K562 (cell line): ENCODE measurements at regions not wholly inside any gene's neighbourhood (a gene's known extent, or its start where the extent isn't known, plus 50 kb on each side); places are given as distances from the start of the nearest gene placed in this dataset.
A peak's percentile ranks its signal among the peaks of the same experiment; 100 is the strongest.

ENCODE experiments used
- BCL6 ChIP-seq: fragments of 250-450 bp; sonication (Bioruptor Pico); IDR thresholded peaks from 2 replicates; pipeline ENCODE4 v1.4.0; 2020
- BRCA1 ChIP-seq, 2 experiments: fragments of 450-650 bp in 1 of 2; sonication (generic) in 1 of 2; formaldehyde crosslinking in 1 of 2; IDR thresholded peaks; 2 replicates each; pipeline versions ENCODE4 v1.5.0 to v1.6.1; 2017 to 2020; ENCODE audit warnings: mild to moderate bottlenecking in 1 of 2, missing genetic modification reagents in 1 of 2
- CBFA2T3 ChIP-seq: fragments of 450-650 bp; IDR thresholded peaks from 2 replicates; pipeline ENCODE4 v1.6.1; 2017
- CBX5 ChIP-seq: IDR thresholded peaks from 2 replicates; pipeline ENCODE4 v1.6.1; 2014; ENCODE audit warnings: low read depth, borderline replicate concordance
- CEBPG ChIP-seq, 3 experiments: fragments of 200-800 bp in 1 of 3; sonication (Bioruptor generic) in 1 of 3; sonication (generic) in 1 of 3; formaldehyde crosslinking in 1 of 3; IDR thresholded peaks in 2 of 3; conservative IDR thresholded peaks in 1 of 3; 2 replicates each; pipeline versions ENCODE4 v1.6.1 to v1.8.0; 2016 to 2022; ENCODE audit warnings: missing compliant biosample characterization in 2 of 3, missing genetic modification characterization in 2 of 3, mild to moderate bottlenecking in 1 of 3, missing genetic modification reagents in 1 of 3
- DPF2 ChIP-seq: fragments of 450-650 bp; IDR thresholded peaks from 2 replicates; pipeline ENCODE4 v1.6.1; 2016
- FOS ChIP-seq: IDR thresholded peaks from 3 replicates; pipeline ENCODE4 v1.6.1; 2011; ENCODE audit not compliant: insufficient read length; ENCODE audit errors: extremely low read depth
- FOXP1 ChIP-seq: sonication (generic); formaldehyde crosslinking; IDR thresholded peaks from 2 replicates; pipeline ENCODE4 v1.8.0; 2022; ENCODE audit warnings: mild to moderate bottlenecking, missing genetic modification reagents
- HES1 ChIP-seq: fragments of 450-650 bp; IDR thresholded peaks from 2 replicates; pipeline ENCODE4 v1.6.1; 2016; ENCODE audit warnings: low read depth, mild to moderate bottlenecking, moderate library complexity
- ID3 ChIP-seq, 2 experiments: fragments of 250-450 bp in 1 of 2; fragments of 450-650 bp in 1 of 2; sonication (Bioruptor Pico) in 1 of 2; IDR thresholded peaks; 2 replicates each; pipeline versions ENCODE4 v1.6.1 to v1.8.0; 2016 to 2021; ENCODE audit warnings: mild to moderate bottlenecking in 2 of 2, moderate library complexity in 2 of 2, missing compliant biosample characterization in 1 of 2, missing genetic modification characterization in 1 of 2
- IRF1 ChIP-seq: sonication (generic); formaldehyde crosslinking; IDR thresholded peaks from 2 replicates; pipeline ENCODE4 v1.8.0; 2022; ENCODE audit warnings: missing genetic modification reagents, mild to moderate bottlenecking, borderline replicate concordance
- IRF9 ChIP-seq: fragments of 450-650 bp; IDR thresholded peaks from 2 replicates; pipeline ENCODE4 v1.6.1; 2016; ENCODE audit warnings: missing biosample characterization, missing genetic modification characterization
- JUNB ChIP-seq: fragments of 450-650 bp; formaldehyde crosslinking; conservative IDR thresholded peaks from 2 replicates; pipeline ENCODE4 v1.4.0; 2020; ENCODE audit warnings: mild to moderate bottlenecking
- MNT ChIP-seq, 2 experiments: fragments of 450-650 bp; conservative IDR thresholded peaks; 2 replicates each; pipeline ENCODE4 v1.6.1; 2017; ENCODE audit warnings: mild to moderate bottlenecking in 2 of 2, moderate library complexity in 2 of 2
- MTA2 ChIP-seq: fragments of 450-650 bp; IDR thresholded peaks from 2 replicates; pipeline ENCODE4 v1.6.1; 2016; ENCODE audit warnings: low read depth
- NFATC3 ChIP-seq: fragments of 450-650 bp; IDR thresholded peaks from 2 replicates; pipeline ENCODE4 v1.6.1; 2017; ENCODE audit warnings: mild to moderate bottlenecking
- NFIX ChIP-seq: fragments of 250-450 bp; sonication (Bioruptor Pico); IDR thresholded peaks from 2 replicates; pipeline ENCODE4 v1.4.0; 2020; ENCODE audit warnings: low read depth, mild to moderate bottlenecking, moderate library complexity
- NFRKB ChIP-seq: fragments of 450-650 bp; IDR thresholded peaks from 2 replicates; pipeline ENCODE4 v1.6.1; 2016; ENCODE audit warnings: low read depth
- STAG1 ChIP-seq: sonication (generic); formaldehyde crosslinking; IDR thresholded peaks from 2 replicates; pipeline ENCODE4 v1.5.0; 2020; ENCODE audit warnings: missing genetic modification reagents, borderline replicate concordance
- TAF9B ChIP-seq: fragments of 450-650 bp; IDR thresholded peaks from 2 replicates; pipeline ENCODE4 v1.6.1; 2018; ENCODE audit warnings: mild to moderate bottlenecking; ENCODE audit not compliant: partially characterized antibody
- TRIM25 ChIP-seq: fragments of 450-650 bp; IDR thresholded peaks from 2 replicates; pipeline ENCODE4 v1.7.0; 2016; ENCODE audit warnings: borderline replicate concordance
- ZC3H8 ChIP-seq: fragments of 450-650 bp; IDR thresholded peaks from 2 replicates; pipeline ENCODE4 v1.6.1; 2017
- ZNF589 ChIP-seq: fragments of 200-800 bp; sonication (Bioruptor generic); IDR thresholded peaks from 2 replicates; pipeline ENCODE4 v1.6.1; 2016; ENCODE audit warnings: low read depth, missing genetic modification characterization, missing compliant biosample characterization
- ZNF766 ChIP-seq: fragments of 200-800 bp; sonication (Bioruptor generic); conservative IDR thresholded peaks from 2 replicates; pipeline ENCODE4 v1.6.1; 2016; ENCODE audit warnings: missing genetic modification characterization, missing compliant biosample characterization

GRCh38 chrX:65925592-65925991, 114.3 kb downstream of the VSIG4 start (continued):
- TF ChIP-seq DPF2 (peak; percentile 23; the same call in 1 of the 2 replicates), ID3 (CRISPR knock-in tag; IDR thresholded peaks at IDR 0.05) (no peak), ID3 (tag; IDR thresholded peaks at IDR 0.05) (no peak), STAG1 (CRISPR knock-in tag) (no peak), TRIM25 (no peak), FOXP1 (CRISPR knock-in tag) (no peak), NFATC3 (no peak), FOS (no peak), MTA2 (no peak), CBFA2T3 (peak; percentile 31; the same call in 1 of the 2 replicates), CEBPG (CRISPR knock-in tag; IDR thresholded peaks at IDR 0.05) (no peak), CEBPG (tag; conservative IDR thresholded peaks at IDR 0.05 in 1 of 2, IDR thresholded peaks at IDR 0.05 in 1 of 2) (no peak; a peak in 1 of 4 replicates), ZC3H8 (no peak), NFRKB (0 out of 2 replicates have a peak, but pooled peaks have one; percentile 17), IRF1 (no peak), ZNF589 (CRISPR knock-in tag) (no peak), IRF9 (0 out of 2 replicates have a peak, but pooled peaks have one; percentile 46), TAF9B (no peak), MNT (conservative IDR thresholded peaks at IDR 0.05) (no peak), ZNF766 (CRISPR knock-in tag) (no peak), HES1 (no peak), CBX5 (no peak), JUNB (no peak), NFIX (CRISPR knock-in tag) (no peak), BCL6 (CRISPR knock-in tag) (no peak), BRCA1 (IDR thresholded peaks at IDR 0.05) (no peak), BRCA1 (CRISPR knock-in tag; IDR thresholded peaks at IDR 0.05) (no peak)
